Psoas muscle (tissue), 7 donors: ENCODE measurements at regions not wholly inside any gene's neighbourhood (a gene's known extent, or its start where the extent isn't known, plus 50 kb on each side); places are given as distances from the start of the nearest gene placed in this dataset.
A peak's percentile ranks its signal among the peaks of the same experiment; 100 is the strongest.

Source experiments
- ATAC-seq, 4 donors: fragments of 200-7000 bp; cut with Tn5 transposase; one replicate each; pipeline ENCODE4 v1.9.1; 2020; ENCODE audit warnings: moderate library complexity in 3 of 4, mild to moderate bottlenecking in 2 of 4
- DNase-seq, 2 donors: peaks; one replicate each; pipeline ENCODE4 v3.0.0-alpha.2; 2020
- H3K27ac ChIP-seq: fragments of 200-600 bp; one replicate; pipeline ENCODE4 v1.8.0; 2022
- H3K27me3 ChIP-seq, 3 donors: fragments of 200-600 bp in 1 of 3; one replicate each; pipeline versions ENCODE4 v1.6.1 to v1.8.0; 2013 to 2022; ENCODE audit warnings: low read length in 2 of 3, mild to moderate bottlenecking in 2 of 3, moderate library complexity in 1 of 3; ENCODE audit not compliant: insufficient read depth in 3 of 3
- H3K36me3 ChIP-seq, 2 donors: fragments of 200-600 bp in 1 of 2; one replicate each; pipeline versions ENCODE4 v1.6.1 to v1.8.0; 2013 to 2022; ENCODE audit warnings: low read depth in 1 of 2, mild to moderate bottlenecking in 1 of 2, moderate library complexity in 1 of 2; ENCODE audit not compliant: insufficient read depth in 1 of 2
- H3K4me1 ChIP-seq: fragments of 200-600 bp; one replicate; pipeline ENCODE4 v1.8.0; 2022
- H3K4me3 ChIP-seq: fragments of 200-600 bp; one replicate; pipeline ENCODE4 v1.8.0; 2022; ENCODE audit warnings: mild to moderate bottlenecking
- H3K9me3 ChIP-seq: fragments of 200-600 bp; one replicate; pipeline ENCODE4 v1.8.0; 2022
- WGBS, 3 donors: extraction: QIAGEN DNeasy Blood & Tissue Kit; methylation state at CpG; one replicate each; pipeline versions ENCODE4 v1.1.6 to v1.1.7; 2013; 5-methylcytosine and 5-hydroxymethylcytosine counted together
- intact Hi-C, 2 donors: fragments of 100-400 bp; cut with DNase I; formaldehyde crosslinking; loops; one replicate each; pipeline versions ENCODE4 v1.11.0 to v1.14.2; 2022
- TF ChIP-seq, protein P1 (sequence below): fragments of 200-600 bp; IDR thresholded peaks from one replicate; pipeline ENCODE4 v1.8.0; 2022; ENCODE audit warnings: antibody characterized with exemption
- donor health status: healthy with polysubstance abuse.
- donor health status: DM: no; HTN: no; CAD: no; lungs with moderate emphysema.
- donor health status: Bipolar disorder and iron deficiency.
- donor health status: healthy.
- donor health status: DM: yes; HTN: yes; CAD: no.
- donor health status: DM: no; HTN: no; CAD: no.
- donor health status: DM: yes; HTN: yes; CAD: no.

DNA sequence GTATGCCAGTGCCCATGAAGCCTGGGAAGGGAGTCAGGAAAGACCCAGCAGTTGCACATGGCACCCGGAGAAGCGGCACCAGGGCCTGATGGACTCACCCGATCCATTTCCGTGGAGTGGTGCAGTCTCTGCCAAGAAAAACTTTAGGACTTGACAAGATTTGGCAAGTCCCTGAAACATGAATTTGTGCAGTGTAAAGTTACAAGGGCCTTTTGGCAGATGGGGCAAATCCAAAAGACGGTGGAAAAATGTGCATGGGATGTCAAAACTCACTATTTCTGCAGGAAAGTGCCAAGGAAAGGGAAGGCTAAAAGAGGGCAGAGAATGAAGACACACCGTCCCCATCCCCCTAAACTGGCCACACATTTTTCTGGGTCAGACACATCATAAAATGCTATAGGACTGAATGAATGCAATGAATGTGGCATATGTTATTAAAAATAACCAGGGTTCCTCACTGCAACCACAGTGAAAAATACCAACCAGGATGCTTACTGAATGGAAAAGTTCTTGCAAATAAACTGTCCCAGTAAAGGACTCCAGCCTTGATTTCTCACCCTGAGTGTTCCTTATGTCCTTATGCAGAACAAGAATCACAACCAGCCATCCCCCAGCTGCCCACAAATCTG lies 173.5 kb upstream of the SIX2 start:
- Histone ChIP-seq H3K27ac (no peak overlapping the region), H3K36me3 (no peaks in the 10 kb centered on the region), H3K4me3 (no peak overlapping the region), H3K4me1 (no peaks in the 10 kb centered on the region), H3K9me3 (no peaks in the 10 kb centered on the region), H3K27me3 (no peaks in the 10 kb centered on the region)
- WGBS, 3 donors = 33 to 53% (median 51%) methylated on average over 6 of the region's 6 CpGs
- intact Hi-C loops = no loop called here
- TF ChIP-seq, protein P1, sequence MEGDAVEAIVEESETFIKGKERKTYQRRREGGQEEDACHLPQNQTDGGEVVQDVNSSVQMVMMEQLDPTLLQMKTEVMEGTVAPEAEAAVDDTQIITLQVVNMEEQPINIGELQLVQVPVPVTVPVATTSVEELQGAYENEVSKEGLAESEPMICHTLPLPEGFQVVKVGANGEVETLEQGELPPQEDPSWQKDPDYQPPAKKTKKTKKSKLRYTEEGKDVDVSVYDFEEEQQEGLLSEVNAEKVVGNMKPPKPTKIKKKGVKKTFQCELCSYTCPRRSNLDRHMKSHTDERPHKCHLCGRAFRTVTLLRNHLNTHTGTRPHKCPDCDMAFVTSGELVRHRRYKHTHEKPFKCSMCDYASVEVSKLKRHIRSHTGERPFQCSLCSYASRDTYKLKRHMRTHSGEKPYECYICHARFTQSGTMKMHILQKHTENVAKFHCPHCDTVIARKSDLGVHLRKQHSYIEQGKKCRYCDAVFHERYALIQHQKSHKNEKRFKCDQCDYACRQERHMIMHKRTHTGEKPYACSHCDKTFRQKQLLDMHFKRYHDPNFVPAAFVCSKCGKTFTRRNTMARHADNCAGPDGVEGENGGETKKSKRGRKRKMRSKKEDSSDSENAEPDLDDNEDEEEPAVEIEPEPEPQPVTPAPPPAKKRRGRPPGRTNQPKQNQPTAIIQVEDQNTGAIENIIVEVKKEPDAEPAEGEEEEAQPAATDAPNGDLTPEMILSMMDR = no peak
- DNase-seq (no peak), ATAC-seq (no peak)

- Histone ChIP-seq H3K4me3 (no peak overlapping the region), H3K27me3 (no peaks in the 10 kb centered on the region), H3K4me1 (no peaks in the 10 kb centered on the region), H3K9me3 (no peaks in the 10 kb centered on the region), H3K27ac (no peak overlapping the region), H3K36me3 (no peaks in the 10 kb centered on the region)
- DNase-seq (no peak), ATAC-seq (peak in 1 of 4 donors; percentile 60)
- intact Hi-C loops = no loop called here
- TF ChIP-seq, protein P1 = no peak
Measured at GRCh38 chr2:45180779-45181178, 171.5 kb upstream of the SIX2 start.

- H3K4me1 ChIP-seq = no peaks in the 10 kb centered on the region
- H3K27me3 ChIP-seq = no peaks in the 10 kb centered on the region
- no peak overlapping the region for H3K27ac ChIP-seq
- H3K36me3 ChIP-seq = no peaks in the 10 kb centered on the region
- TF ChIP-seq, protein P1 = no peak
- ATAC-seq = no peak
- 74 to 76% (median 75%) methylated on average over 6 of the region's 6 CpGs for WGBS, 3 donors
- DNase-seq = no peak
- no peak overlapping the region for H3K4me3 ChIP-seq
- intact Hi-C loops = no loop called here
- H3K9me3 ChIP-seq = no peaks in the 10 kb centered on the region
Measured at GRCh38 chr2:45180033-45180746, 170.9 kb upstream of the SIX2 start.

DNA sequence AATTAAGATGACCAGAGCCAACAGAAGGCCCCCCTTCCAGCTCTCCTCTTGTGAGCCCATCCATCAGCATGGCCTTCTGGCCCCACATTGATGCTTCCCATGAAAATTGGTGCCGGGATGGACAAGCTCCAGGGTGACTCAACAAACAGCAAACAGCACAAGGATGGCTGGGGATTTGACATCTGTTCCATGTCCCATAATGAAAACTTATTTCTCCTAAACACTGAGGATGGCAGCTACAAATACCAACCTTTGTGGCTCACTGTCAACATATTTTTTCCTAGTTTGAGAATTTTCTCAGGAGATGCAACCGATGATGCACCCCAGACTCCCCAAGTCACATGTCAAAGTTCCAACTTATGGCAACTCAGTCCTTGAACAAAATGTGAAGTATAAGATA lies 169.6 kb upstream of the SIX2 start:
- ATAC-seq = no peak
- DNase-seq = no peak
- Histone ChIP-seq H3K36me3 (no peaks in the 10 kb centered on the region), H3K4me3 (no peak overlapping the region), H3K9me3 (no peaks in the 10 kb centered on the region), H3K27me3 (no peaks in the 10 kb centered on the region), H3K4me1 (peaks cover 1% of the 10 kb centered on the region), H3K27ac (no peak overlapping the region)
- 42 to 62% (median 45%) methylated on average over 2 of the region's 2 CpGs for WGBS, 3 donors
- intact Hi-C loops = no loop called here
- TF ChIP-seq, protein P1 = no peak
